H9 (cell line): ENCODE measurements at regions not wholly inside any gene's neighbourhood (a gene's known extent, or its start where the extent isn't known, plus 50 kb on each side); places are given as distances from the start of the nearest gene placed in this dataset.

ENCODE experiments used
- DNase-seq: peaks from one replicate; pipeline ENCODE4 v3.0.0-alpha.2; 2017
- H2AFZ ChIP-seq: one replicate; pipeline ENCODE4 v1.6.1; 2013; ENCODE audit warnings: mild to moderate bottlenecking, low read length, control low read depth, moderate library complexity
- H2AK5ac ChIP-seq: 2 replicates; pipeline ENCODE4 v1.6.1; 2013; ENCODE audit warnings: low read length, control low read depth, mixed read lengths; ENCODE audit not compliant: insufficient read length
- H2BK120ac ChIP-seq: one replicate; pipeline ENCODE4 v1.6.1; 2013; ENCODE audit warnings: low read depth, mild to moderate bottlenecking, low read length, control low read depth, inconsistent platforms; ENCODE audit not compliant: poor library complexity, severe bottlenecking
- H2BK12ac ChIP-seq: 2 replicates; pipeline ENCODE4 v1.6.1; 2013; ENCODE audit warnings: low read length, control low read depth, mixed read lengths, low read depth; ENCODE audit not compliant: insufficient read length
- H2BK15ac ChIP-seq: 2 replicates; pipeline ENCODE4 v1.6.1; 2013; ENCODE audit warnings: low read depth, low read length, control low read depth
- H2BK20ac ChIP-seq: one replicate; pipeline ENCODE4 v1.6.1; 2013; ENCODE audit warnings: low read depth, mild to moderate bottlenecking, low read length, control low read depth, inconsistent platforms; ENCODE audit not compliant: poor library complexity, severe bottlenecking
- H2BK5ac ChIP-seq: 2 replicates; pipeline ENCODE4 v1.6.1; 2013; ENCODE audit warnings: low read length, control low read depth, mixed read lengths; ENCODE audit not compliant: insufficient read length
- H3K14ac ChIP-seq: 2 replicates; pipeline ENCODE4 v1.6.1; 2013; ENCODE audit warnings: low read length, control low read depth; ENCODE audit not compliant: insufficient read depth
- H3K18ac ChIP-seq: 2 replicates; pipeline ENCODE4 v1.6.1; 2013; ENCODE audit warnings: low read depth, mild to moderate bottlenecking, mixed read lengths, low read length, control low read depth; ENCODE audit not compliant: insufficient read length
- H3K23ac ChIP-seq: 2 replicates; pipeline ENCODE4 v1.6.1; 2013; ENCODE audit warnings: low read length, control low read depth, mixed read lengths, low read depth; ENCODE audit not compliant: insufficient read length
- H3K23me2 ChIP-seq: 2 replicates; pipeline ENCODE4 v1.6.1; 2013; ENCODE audit warnings: low read depth, mild to moderate bottlenecking, mixed read lengths, low read length, control low read depth; ENCODE audit not compliant: insufficient read length, poor library complexity, severe bottlenecking
- H3K27ac ChIP-seq: 2 replicates; pipeline ENCODE4 v1.5.1; 2013; ENCODE audit warnings: low read length, control low read depth, mixed read lengths, low read depth; ENCODE audit not compliant: insufficient read length
- H3K27me3 ChIP-seq: 2 replicates; pipeline ENCODE4 v1.6.1; 2013; ENCODE audit warnings: low read length, control low read depth, inconsistent platforms; ENCODE audit not compliant: insufficient read depth
- H3K4ac ChIP-seq: 2 replicates; pipeline ENCODE4 v1.6.1; 2013; ENCODE audit warnings: low read depth, mild to moderate bottlenecking, control low read depth, inconsistent platforms, low read length, moderate library complexity
- H3K4me1 ChIP-seq: 2 replicates; pipeline ENCODE4 v1.6.1; 2013; ENCODE audit warnings: low read length, control low read depth, inconsistent platforms; ENCODE audit not compliant: insufficient read depth
- H3K4me2 ChIP-seq: 2 replicates; pipeline ENCODE4 v1.6.1; 2013; ENCODE audit warnings: low read length, control low read depth, mixed read lengths; ENCODE audit not compliant: insufficient read length, insufficient read depth
- H3K56ac ChIP-seq: 2 replicates; pipeline ENCODE4 v1.6.1; 2013; ENCODE audit warnings: low read depth, mild to moderate bottlenecking, mixed read lengths, low read length, control low read depth; ENCODE audit not compliant: insufficient read length
- H3K79me1 ChIP-seq: 2 replicates; pipeline ENCODE4 v1.6.1; 2013; ENCODE audit warnings: low read depth, mild to moderate bottlenecking, moderate library complexity, low read length, control low read depth, inconsistent platforms; ENCODE audit not compliant: insufficient read depth, poor library complexity, severe bottlenecking
- H3K79me2 ChIP-seq: 2 replicates; pipeline ENCODE4 v1.6.1; 2013; ENCODE audit warnings: low read length, control low read depth, inconsistent platforms; ENCODE audit not compliant: insufficient read depth
- H3K9ac ChIP-seq: 2 replicates; pipeline ENCODE4 v1.6.1; 2013; ENCODE audit warnings: low read length, control low read depth, mixed read lengths; ENCODE audit not compliant: insufficient read length; ENCODE audit errors: extremely low read depth
- H3K9me3 ChIP-seq: one replicate; pipeline ENCODE4 v1.6.1; 2013; ENCODE audit warnings: low read depth, low read length, inconsistent platforms; ENCODE audit not compliant: control insufficient read depth
- H3T11ph ChIP-seq: one replicate; pipeline ENCODE4 v1.6.1; 2013; ENCODE audit warnings: mild to moderate bottlenecking, low read length, control low read depth, inconsistent platforms
- H4K20me1 ChIP-seq: one replicate; pipeline ENCODE4 v1.6.1; 2013; ENCODE audit not compliant: control insufficient read depth, insufficient read length, insufficient read depth
- H4K5ac ChIP-seq: 2 replicates; pipeline ENCODE4 v1.6.1; 2013; ENCODE audit warnings: low read depth, mild to moderate bottlenecking, mixed read lengths, low read length, control low read depth; ENCODE audit not compliant: insufficient read length
- H4K8ac ChIP-seq: replicated peaks from 2 replicates; pipeline ENCODE4 v1.6.1; 2013; ENCODE audit warnings: low read length, control low read depth, mixed read lengths, low read depth; ENCODE audit not compliant: insufficient read length
- H4K91ac ChIP-seq: 2 replicates; pipeline ENCODE4 v1.6.1; 2013; ENCODE audit warnings: low read depth, mild to moderate bottlenecking, moderate library complexity, mixed read lengths, low read length, control low read depth; ENCODE audit not compliant: insufficient read length
- H3K27ac Mint-ChIP-seq, 3 experiments: 2 replicates in 2 of 3; 3 replicates in 1 of 3; pipeline ENCODE4 v1.8.0; 2020 to 2021; ENCODE audit warnings: mixed read lengths in 3 of 3, mild to moderate bottlenecking in 1 of 3, moderate library complexity in 1 of 3
- H3K27me3 Mint-ChIP-seq: 2 replicates; pipeline ENCODE4 v1.8.0; 2021; ENCODE audit warnings: low read depth, mild to moderate bottlenecking, moderate library complexity, mixed read lengths
- H3K36me3 Mint-ChIP-seq, 3 experiments: 2 replicates in 2 of 3; 3 replicates in 1 of 3; pipeline ENCODE4 v1.8.0; 2020 to 2021; ENCODE audit warnings: low read depth in 3 of 3, mixed read lengths in 3 of 3; ENCODE audit not compliant: insufficient read depth in 1 of 3
- H3K4me1 Mint-ChIP-seq, 2 experiments: 2 replicates each; pipeline ENCODE4 v1.8.0; 2020; ENCODE audit warnings: mixed read lengths in 2 of 2
- H3K4me3 Mint-ChIP-seq, 2 experiments: 2 replicates in 1 of 2; 3 replicates in 1 of 2; pipeline ENCODE4 v1.8.0; 2020 to 2021; ENCODE audit warnings: mild to moderate bottlenecking in 2 of 2, mixed read lengths in 2 of 2, moderate library complexity in 1 of 2
- H3K9me3 Mint-ChIP-seq, 2 experiments: 2 replicates in 1 of 2; 3 replicates in 1 of 2; pipeline ENCODE4 v1.8.0; 2020; ENCODE audit warnings: mild to moderate bottlenecking in 2 of 2, mixed read lengths in 2 of 2, moderate library complexity in 1 of 2
- CTCF ChIP-seq: fragments of 200-600 bp; sonication (generic); conservative IDR thresholded peaks from 3 replicates; pipeline ENCODE4 v1.8.0; 2021; ENCODE audit warnings: antibody characterized with exemption, mild to moderate bottlenecking
- WGBS: extraction: QIAGEN DNeasy Blood & Tissue Kit; methylation state at CpG from one replicate; pipeline ENCODE4 v1.1.7; 2013; ENCODE audit warnings: missing lambda C conversion rate, low lambda C conversion rate, mixed read lengths; ENCODE audit not compliant: insufficient read length; ENCODE audit errors: extremely low coverage; 5-methylcytosine and 5-hydroxymethylcytosine counted together

GRCh38 chr1:11380500-11380899 is 98.5 kb upstream of the DISP3 start:
- H3K56ac ChIP-seq, result no peak overlapping the region
- H3K9ac ChIP-seq, result no peak overlapping the region
- no peak overlapping the region for H2BK15ac ChIP-seq
- no peak overlapping the region for H3K18ac ChIP-seq
- H3K4me3 Mint-ChIP-seq, result no peak overlapping the region
- no peak overlapping the region for H3K27ac ChIP-seq
- H3K36me3 Mint-ChIP-seq, result no peaks in the 10 kb centered on the region
- no peak overlapping the region for H3K14ac ChIP-seq
- whole genome bisulfite sequencing, result no CpG with 5 or more reads among the region's 5 CpGs
- no peak for DNase-seq
- H2BK5ac ChIP-seq, result no peak overlapping the region
- no peak overlapping the region for H3K4ac ChIP-seq
- no peak overlapping the region for H2BK20ac ChIP-seq
- no peak overlapping the region for H2AFZ ChIP-seq
- peaks cover 13% of the 10 kb centered on the region for H3K27me3 Mint-ChIP-seq
- H3K9me3 ChIP-seq, result no peaks in the 10 kb centered on the region
- TF ChIP-seq CTCF, result no peak
- H4K20me1 ChIP-seq, result no peaks in the 10 kb centered on the region
- H3T11ph ChIP-seq, result no peak overlapping the region
- H3K23me2 ChIP-seq, result no peaks in the 10 kb centered on the region
- H2AK5ac ChIP-seq, result no peak overlapping the region
- H3K4me1 ChIP-seq, result no peaks in the 10 kb centered on the region; the same call in 1 of the 2 replicates
- no peak overlapping the region for H3K4me2 ChIP-seq
- no peak overlapping the region for H3K23ac ChIP-seq
- no peaks in the 10 kb centered on the region for H3K79me2 ChIP-seq
- no peaks in the 10 kb centered on the region for H3K79me1 ChIP-seq
- no peaks in the 10 kb centered on the region for H3K9me3 Mint-ChIP-seq
- H4K91ac ChIP-seq, result no peak overlapping the region
- H4K8ac ChIP-seq, result no peak overlapping the region
- H2BK120ac ChIP-seq, result no peak overlapping the region
- no peak overlapping the region for H2BK12ac ChIP-seq
- no peaks in the 10 kb centered on the region for H3K27me3 ChIP-seq
- peaks cover 11 to 15% of the 10 kb centered on the region in 2 experiments for H3K4me1 Mint-ChIP-seq
- H3K27ac Mint-ChIP-seq, result no peak overlapping the region
- H4K5ac ChIP-seq, result no peak overlapping the region
